AG04449 (cell line): ENCODE measurements at regions not wholly inside any gene's neighbourhood (a gene's known extent, or its start where the extent isn't known, plus 50 kb on each side); places are given as distances from the start of the nearest gene placed in this dataset.

ENCODE experiments used
- CTCF ChIA-PET: fragments of 350-600 bp; formaldehyde crosslinking; extraction: SDS; loops from one replicate; lab custom pipeline; 2021; ENCODE audit warnings: antibody characterized with exemption; lab: Yijun Ruan, JAX
- POLR2A ChIA-PET: fragments of 400-600, 350-600 bp; formaldehyde crosslinking; extraction: SDS; loops from one replicate; lab custom pipeline; 2020; ENCODE audit warnings: antibody characterized with exemption, inconsistent platforms; lab: Yijun Ruan, JAX
- DNase-seq: peaks from one replicate; pipeline ENCODE4 v3.0.0-alpha.2; 2010; ENCODE audit warnings: low read depth, low spot score
- H3K4me3 ChIP-seq: 2 replicates; pipeline ENCODE4 v1.5.1; 2011; ENCODE audit warnings: low read depth, mild to moderate bottlenecking, control low read depth, low read length
- CTCF ChIP-seq: IDR thresholded peaks from one replicate; pipeline ENCODE4 v1.5.1; 2011; ENCODE audit warnings: mild to moderate bottlenecking, moderate library complexity, low read length, control low read depth, inconsistent platforms; ENCODE audit not compliant: insufficient read depth; ENCODE audit errors: missing control alignments

DNA sequence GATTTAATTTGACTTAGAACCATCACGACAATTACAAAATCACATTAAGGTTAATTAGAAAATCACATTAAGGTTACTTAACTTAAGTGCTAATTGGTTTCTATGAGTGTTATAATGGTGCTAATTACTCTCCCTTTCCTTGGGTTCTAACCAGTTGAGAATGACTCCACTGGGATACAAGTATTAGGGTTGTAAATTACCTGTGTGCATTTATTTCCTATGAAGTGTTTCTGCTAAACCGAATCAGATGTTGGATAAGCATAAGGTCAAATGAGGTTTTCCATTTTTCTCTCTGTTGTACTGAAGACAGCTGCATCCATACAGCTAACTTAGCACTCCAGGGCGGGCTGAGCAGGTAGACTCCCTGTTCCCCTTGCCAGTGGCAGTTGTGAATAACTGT is 610.3 kb upstream of the TMPRSS15 start:
- DNase-seq, result no peak
- POLR2A ChIA-PET, result no interaction called here
- H3K4me3 ChIP-seq, result no peak overlapping the region
- TF ChIP-seq CTCF, result no peak
- CTCF ChIA-PET, result no interaction called here

- no peak for DNase-seq
- ChIA-PET CTCF (no interaction called here), POLR2A (no interaction called here)
- no peak for TF ChIP-seq CTCF
- no peak overlapping the region for H3K4me3 ChIP-seq
Observed at GRCh38 chr21:19018529-19018928, 614.9 kb upstream of the TMPRSS15 start.

GRCh38 chr21:19022978-19023377 is 619.4 kb upstream of the TMPRSS15 start:
- CTCF ChIA-PET, result no interaction called here
- no peak overlapping the region for H3K4me3 ChIP-seq
- POLR2A ChIA-PET, result no interaction called here
- TF ChIP-seq CTCF, result no peak
- no peak for DNase-seq

DNA sequence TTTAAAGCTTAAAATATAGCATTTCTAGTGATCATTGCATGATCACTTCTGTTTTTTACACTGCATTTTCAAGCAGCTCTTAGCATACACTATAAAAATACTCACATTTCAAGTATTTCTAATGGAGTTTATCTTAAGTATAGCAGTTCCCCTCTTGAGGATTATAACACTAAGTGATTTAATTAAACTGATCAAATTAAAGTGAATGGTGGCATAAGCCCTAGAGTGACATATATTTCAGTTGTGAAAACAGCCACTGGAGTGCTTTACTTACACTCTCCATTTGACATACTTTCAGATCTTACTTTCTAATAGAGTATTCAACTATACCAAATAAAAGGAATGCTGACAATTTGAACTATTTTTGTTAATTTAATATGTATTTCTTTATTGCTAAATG is 623.3 kb upstream of the TMPRSS15 start:
- DNase-seq, result no peak
- no peak overlapping the region for H3K4me3 ChIP-seq
- ChIA-PET POLR2A (no interaction called here), CTCF (no interaction called here)
- no peak for TF ChIP-seq CTCF

GRCh38 chr21:19029816-19030215 is 626.2 kb upstream of the TMPRSS15 start:
- no peak for TF ChIP-seq CTCF
- ChIA-PET CTCF (no interaction called here), POLR2A (no interaction called here)
- DNase-seq, result no peak
- H3K4me3 ChIP-seq, result no peak overlapping the region

DNA sequence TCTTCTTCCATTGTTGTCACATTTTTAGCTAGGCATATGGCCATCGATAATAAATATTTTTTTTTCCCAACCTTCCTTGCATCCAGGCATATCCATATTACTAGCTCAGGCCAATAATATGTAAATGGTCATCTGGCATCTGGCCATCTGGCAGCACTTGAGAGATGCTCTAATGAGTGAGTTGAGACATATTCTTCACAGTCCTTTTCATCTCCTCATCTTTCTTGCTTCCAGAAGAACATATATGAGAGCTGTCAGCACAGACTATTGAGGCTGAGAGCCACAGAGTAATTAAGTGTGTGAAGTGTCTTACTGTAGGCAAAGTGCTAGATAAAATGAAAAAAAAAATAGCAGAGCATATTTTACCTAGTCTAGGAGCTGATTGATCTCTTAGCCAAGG is 628.4 kb upstream of the TMPRSS15 start:
- H3K4me3 ChIP-seq, result no peak overlapping the region
- no peak for DNase-seq
- ChIA-PET CTCF (no interaction called here), POLR2A (no interaction called here)
- no peak for TF ChIP-seq CTCF
